ENCODE measurements at regions not wholly inside any gene's neighbourhood (a gene's known extent, or its start where the extent isn't known, plus 50 kb on each side); places are given as distances from the start of the nearest gene placed in this dataset.

- no TSS peak for BruUV-seq (replicated peaks)
- H3K27me3 ChIP-seq (ENCODE audit: control insufficient read depth in 2 of 2, insufficient read depth in 2 of 2, low read length in 2 of 2) = no peaks in the 10 kb centered on the region
- H3K4me3 ChIP-seq (replicated peaks in 1 of 3; ENCODE audit: insufficient read depth in 1 of 3, low read depth in 1 of 3, low read length in 3 of 3) = no peak overlapping the region
- H3K36me3 ChIP-seq (ENCODE audit: control insufficient read depth in 2 of 2, extremely low read depth in 1 of 2, insufficient read depth in 2 of 2, low read length in 2 of 2) = no peaks in the 10 kb centered on the region
- FAIRE-seq (no peak), DNase-seq (ENCODE audit: low read depth, low spot score) (no peak)
- no peak overlapping the region for H3K27ac ChIP-seq (ENCODE audit: insufficient read depth, low read depth, low read length)
- H3K4me2 ChIP-seq (ENCODE audit: insufficient read depth, low read length) = no peak overlapping the region
- TF ChIP-seq EZH2 (IDR thresholded peaks at IDR 0.05; ENCODE audit: borderline replicate concordance, low read depth, low read length, severe bottlenecking) (no peak), FOS (IDR thresholded peaks at IDR 0.05; ENCODE audit: borderline replicate concordance, insufficient read depth, low read length) (no peak), GATA2 (IDR thresholded peaks at IDR 0.05; ENCODE audit: insufficient read depth, insufficient read length, low read depth, low read length) (no peak), MYC (IDR thresholded peaks at IDR 0.05; ENCODE audit: low read depth, low read length) (no peak), CTCF (IDR thresholded peaks at IDR 0.05; ENCODE audit: extremely low read depth in 1 of 2, insufficient read depth in 1 of 2, low read depth in 1 of 2, low read length in 2 of 2) (no peak), JUN (IDR thresholded peaks at IDR 0.05; ENCODE audit: borderline replicate concordance, insufficient read depth, insufficient read length, low read depth) (no peak), POLR2AphosphoS5 (IDR thresholded peaks at IDR 0.05; ENCODE audit: insufficient read depth, low read depth, low read length) (no peak), POLR2A (IDR thresholded peaks at IDR 0.05; ENCODE audit: low read depth, low read length) (no peak)
- TF ChIP-seq, protein P1, sequence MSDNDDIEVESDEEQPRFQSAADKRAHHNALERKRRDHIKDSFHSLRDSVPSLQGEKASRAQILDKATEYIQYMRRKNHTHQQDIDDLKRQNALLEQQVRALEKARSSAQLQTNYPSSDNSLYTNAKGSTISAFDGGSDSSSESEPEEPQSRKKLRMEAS (IDR thresholded peaks at IDR 0.05; ENCODE audit: insufficient read depth, insufficient read length) = no peak
- intact Hi-C loops (cut with micrococcal nuclease) (no loop called here), dilution Hi-C loops (cut with MboI; ENCODE audit: extremely low pct_ligation_motif_present, low sequenced_read_pairs) (no loop called here)
- H2AFZ ChIP-seq (ENCODE audit: low read depth, low read length) = no peak overlapping the region
- H3K4me1 ChIP-seq (ENCODE audit: control insufficient read depth, extremely low read depth, insufficient read depth, low read length) = no peaks in the 10 kb centered on the region
- no peaks in the 10 kb centered on the region for H3K9me3 ChIP-seq (replicated peaks; ENCODE audit: control insufficient read depth, insufficient read depth, low read length)
- H3K9me1 ChIP-seq (replicated peaks; ENCODE audit: control insufficient read depth, extremely low read depth, insufficient read depth, low read length) = no peaks in the 10 kb centered on the region
- no peaks in the 10 kb centered on the region for H4K20me1 ChIP-seq (replicated peaks; ENCODE audit: control insufficient read depth, extremely low read depth, insufficient read depth, low read length)
- ChIA-PET POLR2A (no interaction called here), CTCF (no interaction called here)
- H3K79me2 ChIP-seq (ENCODE audit: control insufficient read depth, insufficient read depth, low read length) = no peaks in the 10 kb centered on the region
- H3K9ac ChIP-seq (replicated peaks; ENCODE audit: extremely low read depth, insufficient read depth, low read length) = no peak overlapping the region
These were observed 138.8 kb upstream of the CCL2 start for GRCh38 chr17:34116306-34116705.

Measured in endothelial cell of umbilical vein (primary cell).